ENCODE measurements at regions not wholly inside any gene's neighbourhood (a gene's known extent, or its start where the extent isn't known, plus 50 kb on each side); places are given as distances from the start of the nearest gene placed in this dataset.
A peak's percentile ranks its signal among the peaks of the same experiment; 100 is the strongest.
"Not testable (repeated sequence)": the region's sequence is repeated elsewhere in the genome, so short reads cannot be mapped to it uniquely, and the experiment has no call there.

DNA sequence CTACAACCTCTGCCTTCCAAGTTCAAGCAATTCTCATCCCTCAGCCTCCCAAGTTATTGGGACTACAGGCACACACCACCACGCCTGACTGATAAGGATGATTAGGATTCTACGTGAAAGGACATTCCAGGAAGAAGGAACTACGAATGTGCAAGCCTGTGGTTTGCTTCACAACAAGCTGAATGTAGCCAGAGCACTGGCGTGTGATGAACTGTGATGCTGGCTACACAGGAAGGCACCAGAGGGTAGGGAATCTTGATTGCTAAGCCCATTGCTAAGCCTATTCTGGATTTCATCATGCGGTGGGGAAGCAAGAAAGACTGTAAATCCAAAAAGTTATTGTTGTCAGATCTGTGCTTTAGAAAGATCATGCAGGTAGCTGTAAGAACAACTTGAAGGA lies 72.3 kb upstream of the SRRM3 start:
- TF ChIP-seq, protein P1, sequence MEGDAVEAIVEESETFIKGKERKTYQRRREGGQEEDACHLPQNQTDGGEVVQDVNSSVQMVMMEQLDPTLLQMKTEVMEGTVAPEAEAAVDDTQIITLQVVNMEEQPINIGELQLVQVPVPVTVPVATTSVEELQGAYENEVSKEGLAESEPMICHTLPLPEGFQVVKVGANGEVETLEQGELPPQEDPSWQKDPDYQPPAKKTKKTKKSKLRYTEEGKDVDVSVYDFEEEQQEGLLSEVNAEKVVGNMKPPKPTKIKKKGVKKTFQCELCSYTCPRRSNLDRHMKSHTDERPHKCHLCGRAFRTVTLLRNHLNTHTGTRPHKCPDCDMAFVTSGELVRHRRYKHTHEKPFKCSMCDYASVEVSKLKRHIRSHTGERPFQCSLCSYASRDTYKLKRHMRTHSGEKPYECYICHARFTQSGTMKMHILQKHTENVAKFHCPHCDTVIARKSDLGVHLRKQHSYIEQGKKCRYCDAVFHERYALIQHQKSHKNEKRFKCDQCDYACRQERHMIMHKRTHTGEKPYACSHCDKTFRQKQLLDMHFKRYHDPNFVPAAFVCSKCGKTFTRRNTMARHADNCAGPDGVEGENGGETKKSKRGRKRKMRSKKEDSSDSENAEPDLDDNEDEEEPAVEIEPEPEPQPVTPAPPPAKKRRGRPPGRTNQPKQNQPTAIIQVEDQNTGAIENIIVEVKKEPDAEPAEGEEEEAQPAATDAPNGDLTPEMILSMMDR (IDR thresholded peaks at IDR 0.05; ENCODE audit: control extremely low read depth, extremely low read depth, low read depth, missing control alignments), result no peak
- POLR2A ChIA-PET, result no interaction called here
- CTCF ChIA-PET, result no interaction called here
- DNase-seq (ENCODE audit: extremely low spot score), result no peak

DNA sequence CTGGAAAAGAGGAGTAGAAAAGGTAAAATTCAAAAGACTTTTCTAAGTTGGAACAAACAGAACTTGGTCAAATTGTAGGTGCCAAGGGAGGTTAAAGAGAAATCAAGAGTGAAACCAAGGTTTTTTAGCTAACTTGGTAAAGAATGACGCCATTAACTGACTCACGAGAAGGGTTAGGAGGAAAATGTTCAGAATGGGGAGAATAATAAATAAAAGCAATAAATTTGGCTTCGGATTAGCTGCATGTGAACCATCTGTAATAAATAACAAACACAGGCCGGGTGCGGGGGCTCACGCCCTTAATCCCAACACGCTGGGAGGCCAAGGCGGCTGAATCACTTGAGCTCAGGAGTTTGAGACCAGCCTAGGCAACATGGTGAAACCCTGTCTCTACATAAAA lies 71.9 kb upstream of the SRRM3 start:
- POLR2A ChIA-PET, result no interaction called here
- TF ChIP-seq, protein P1 (IDR thresholded peaks at IDR 0.05; ENCODE audit: control extremely low read depth, extremely low read depth, low read depth, missing control alignments), result no peak
- CTCF ChIA-PET, result no interaction called here
- no peak for DNase-seq (ENCODE audit: extremely low spot score)

DNA sequence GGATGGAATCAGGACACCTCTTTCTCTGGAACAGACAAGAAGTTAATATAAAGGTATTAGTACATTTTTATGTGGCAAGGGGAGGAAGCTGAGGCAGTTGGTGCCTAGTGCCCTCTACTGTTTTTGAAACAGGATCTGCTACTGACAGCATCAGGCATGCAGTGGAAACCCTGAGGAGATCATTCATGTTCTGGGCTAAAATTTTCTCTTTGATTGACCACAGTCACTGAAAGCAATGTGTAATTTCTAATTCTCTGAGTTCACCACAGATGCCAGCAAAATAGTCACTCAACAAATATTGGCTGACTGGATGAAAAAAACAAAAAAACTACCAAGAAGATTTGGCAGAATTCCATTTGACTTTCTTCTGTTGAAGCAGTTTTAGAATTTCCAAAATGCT lies 71.0 kb upstream of the SRRM3 start:
- DNase-seq (ENCODE audit: extremely low spot score), result peak; percentile 15
- CTCF ChIA-PET, POLR2A ChIA-PET: not testable (repeated sequence)
- TF ChIP-seq, protein P1 (IDR thresholded peaks at IDR 0.05; ENCODE audit: control extremely low read depth, extremely low read depth, low read depth, missing control alignments), result peak; percentile 17

DNA sequence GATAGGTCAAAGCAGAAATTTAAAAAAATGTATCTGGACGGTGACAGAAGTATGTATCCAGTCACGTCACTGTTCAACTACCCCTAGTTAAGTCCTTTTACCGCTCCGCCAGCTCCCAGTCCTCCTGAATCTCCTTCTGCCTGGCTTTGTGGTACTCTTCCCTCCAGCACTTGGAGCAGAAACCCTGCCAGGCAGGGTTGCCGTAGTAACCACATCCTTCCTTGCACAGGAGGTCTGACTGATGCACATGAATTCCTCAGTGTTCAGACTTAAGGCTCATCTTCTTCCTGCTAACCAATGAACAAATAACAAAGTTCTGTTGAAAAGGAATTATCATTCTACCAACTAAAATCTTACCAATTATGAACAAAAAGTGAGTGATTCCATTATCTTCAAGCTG lies 69.8 kb upstream of the SRRM3 start:
- DNase-seq (ENCODE audit: extremely low spot score); POLR2A ChIA-PET; CTCF ChIA-PET: not testable (repeated sequence)

DNA sequence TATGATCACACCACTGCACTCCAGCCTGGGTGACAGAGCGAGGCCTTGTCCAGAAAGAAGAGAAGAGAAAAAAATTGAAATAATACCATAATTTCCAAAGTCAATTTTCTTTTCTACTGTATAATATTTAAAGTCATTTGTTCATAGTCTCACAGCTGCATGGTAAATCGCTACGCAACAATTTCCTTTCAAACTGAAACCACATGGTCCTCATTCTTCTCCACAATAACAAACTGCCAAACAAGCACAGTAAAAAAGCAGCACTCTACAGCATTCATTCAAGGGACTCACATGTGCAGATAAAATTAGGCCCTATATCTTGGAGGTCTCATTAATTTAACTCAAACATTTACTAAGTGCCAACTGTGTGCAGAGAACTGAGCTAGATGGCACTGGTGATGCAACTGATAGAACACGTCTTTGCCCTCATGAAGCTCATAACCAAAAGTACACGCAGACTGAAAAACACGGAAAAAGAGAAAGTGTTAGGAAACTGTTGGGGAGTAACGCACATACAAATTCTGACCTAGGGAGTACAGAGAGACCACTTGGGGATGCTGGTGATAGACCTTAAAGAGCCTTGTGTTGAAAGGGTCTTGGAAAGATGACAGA lies 68.4 kb upstream of the SRRM3 start:
- POLR2A ChIA-PET, result no interaction called here
- CTCF ChIA-PET, result no interaction called here
- TF ChIP-seq, protein P1 (IDR thresholded peaks at IDR 0.05; ENCODE audit: control extremely low read depth, extremely low read depth, low read depth, missing control alignments), result no peak
- no peak for DNase-seq (ENCODE audit: extremely low spot score)

DNA sequence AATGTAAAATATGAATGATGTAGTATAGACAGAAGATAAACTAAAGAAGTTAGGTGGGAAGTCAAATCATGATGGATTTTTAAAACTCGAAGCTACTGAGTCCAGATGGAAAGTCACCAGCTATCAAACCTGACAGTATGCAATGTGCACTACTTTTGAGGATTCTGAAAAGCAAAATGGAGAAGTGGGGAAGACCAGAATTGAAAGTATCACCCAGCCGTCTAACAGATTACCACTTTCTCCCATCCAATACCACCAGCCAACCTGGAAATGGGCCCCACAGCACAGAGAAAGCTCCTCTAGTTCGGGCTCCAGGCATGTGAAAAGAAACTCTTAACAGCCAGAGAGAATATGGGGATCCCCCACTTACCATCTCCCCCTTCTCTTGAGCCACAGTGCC lies 67.9 kb upstream of the SRRM3 start:
- ChIA-PET POLR2A (no interaction called here), CTCF (no interaction called here)
- no peak for DNase-seq (ENCODE audit: extremely low spot score)
- TF ChIP-seq, protein P1 (IDR thresholded peaks at IDR 0.05; ENCODE audit: control extremely low read depth, extremely low read depth, low read depth, missing control alignments), result no peak

DNA sequence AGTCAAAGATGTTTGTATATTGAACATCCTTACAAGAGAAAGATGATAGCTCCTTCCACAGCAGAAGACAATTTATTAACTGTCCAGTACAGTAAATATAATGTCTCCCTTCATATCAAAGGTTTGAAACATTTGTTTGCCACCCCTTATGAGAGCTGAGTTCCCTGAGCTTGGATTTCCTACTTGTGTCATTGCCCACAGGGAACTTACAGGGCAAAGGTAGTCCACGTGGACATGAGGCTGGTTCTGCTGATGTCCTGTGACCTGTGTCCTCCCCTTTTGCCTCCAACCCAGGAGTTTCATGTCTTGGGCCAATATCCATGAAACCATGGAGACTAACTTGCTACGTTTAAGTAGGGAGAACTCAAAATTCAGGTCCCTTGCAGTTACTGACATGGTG lies 66.4 kb upstream of the SRRM3 start:
- DNase-seq (ENCODE audit: extremely low spot score); POLR2A ChIA-PET; CTCF ChIA-PET: not testable (repeated sequence)

DNA sequence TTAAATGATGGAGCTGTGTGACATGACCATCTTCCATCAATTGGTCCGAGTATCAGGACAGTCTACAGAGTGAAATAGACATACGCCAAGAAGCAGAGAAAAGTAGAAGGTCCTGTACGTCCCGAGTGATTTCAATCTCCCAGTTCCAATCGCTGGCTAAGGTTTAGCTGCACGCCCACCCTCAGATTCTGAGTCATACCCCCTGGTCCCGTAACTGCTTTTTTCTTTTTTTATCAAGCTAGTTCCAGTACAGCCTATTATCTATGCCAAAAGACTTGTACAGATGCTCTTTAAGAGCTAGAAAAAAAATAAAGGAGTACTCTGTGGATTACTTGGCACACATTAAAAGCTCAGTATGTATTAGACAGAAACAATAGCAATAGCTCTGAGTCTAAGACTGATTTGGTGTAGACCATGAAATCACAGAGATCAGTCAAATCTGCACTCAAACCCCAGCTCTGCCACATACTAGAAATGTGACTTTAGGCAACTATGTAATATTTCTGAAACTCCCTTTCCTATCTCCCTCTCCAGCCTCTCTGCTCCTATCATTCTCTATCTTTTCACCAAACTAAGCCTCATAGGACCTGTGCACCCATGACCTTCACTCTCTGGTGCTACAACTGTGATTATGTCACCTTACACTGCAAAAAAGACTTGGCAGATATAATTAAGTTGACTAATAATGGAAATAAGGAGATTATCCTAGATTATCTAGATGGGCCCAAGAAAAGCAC lies 63.0 kb upstream of the SRRM3 start:
- POLR2A ChIA-PET; DNase-seq (ENCODE audit: extremely low spot score): not testable (repeated sequence)
- CTCF ChIA-PET, result interaction anchor here (1.3 kb wide), 1 partner anchor 39 kb away, joined by 4 read pairs; no protein-coding TSS in a partner anchor

All from GM10248 (cell line).